ENCODE measurements at regions not wholly inside any gene's neighbourhood (a gene's known extent, or its start where the extent isn't known, plus 50 kb on each side); places are given as distances from the start of the nearest gene placed in this dataset.

DNA sequence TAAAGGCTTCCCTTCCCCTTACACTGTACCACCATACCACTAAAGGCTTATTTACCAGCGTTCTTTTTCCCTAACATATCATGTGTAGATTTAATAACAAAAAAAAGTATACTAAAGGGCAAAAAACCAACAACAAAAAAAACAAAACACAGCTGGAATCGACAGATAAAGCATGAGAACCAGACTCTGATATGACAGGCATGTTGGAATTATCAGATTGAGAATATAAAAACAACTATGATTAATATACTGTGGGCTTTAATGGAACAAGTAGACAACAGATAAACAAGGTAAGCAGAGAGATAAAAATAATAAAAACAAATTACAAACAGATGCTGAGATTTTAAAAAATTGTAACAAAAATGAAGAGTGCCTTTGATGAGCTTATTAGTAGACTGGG lies 754.1 kb upstream of the MDGA2 start (continued):
- TF ChIP-seq, protein P1, sequence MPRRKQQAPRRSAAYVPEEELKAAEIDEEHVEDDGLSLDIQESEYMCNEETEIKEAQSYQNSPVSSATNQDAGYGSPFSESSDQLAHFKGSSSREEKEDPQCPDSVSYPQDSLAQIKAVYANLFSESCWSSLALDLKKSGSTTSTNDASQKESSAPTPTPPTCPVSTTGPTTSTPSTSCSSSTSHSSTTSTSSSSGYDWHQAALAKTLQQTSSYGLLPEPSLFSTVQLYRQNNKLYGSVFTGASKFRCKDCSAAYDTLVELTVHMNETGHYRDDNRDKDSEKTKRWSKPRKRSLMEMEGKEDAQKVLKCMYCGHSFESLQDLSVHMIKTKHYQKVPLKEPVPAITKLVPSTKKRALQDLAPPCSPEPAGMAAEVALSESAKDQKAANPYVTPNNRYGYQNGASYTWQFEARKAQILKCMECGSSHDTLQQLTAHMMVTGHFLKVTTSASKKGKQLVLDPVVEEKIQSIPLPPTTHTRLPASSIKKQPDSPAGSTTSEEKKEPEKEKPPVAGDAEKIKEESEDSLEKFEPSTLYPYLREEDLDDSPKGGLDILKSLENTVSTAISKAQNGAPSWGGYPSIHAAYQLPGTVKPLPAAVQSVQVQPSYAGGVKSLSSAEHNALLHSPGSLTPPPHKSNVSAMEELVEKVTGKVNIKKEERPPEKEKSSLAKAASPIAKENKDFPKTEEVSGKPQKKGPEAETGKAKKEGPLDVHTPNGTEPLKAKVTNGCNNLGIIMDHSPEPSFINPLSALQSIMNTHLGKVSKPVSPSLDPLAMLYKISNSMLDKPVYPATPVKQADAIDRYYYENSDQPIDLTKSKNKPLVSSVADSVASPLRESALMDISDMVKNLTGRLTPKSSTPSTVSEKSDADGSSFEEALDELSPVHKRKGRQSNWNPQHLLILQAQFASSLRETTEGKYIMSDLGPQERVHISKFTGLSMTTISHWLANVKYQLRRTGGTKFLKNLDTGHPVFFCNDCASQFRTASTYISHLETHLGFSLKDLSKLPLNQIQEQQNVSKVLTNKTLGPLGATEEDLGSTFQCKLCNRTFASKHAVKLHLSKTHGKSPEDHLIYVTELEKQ (tag by site-specific recombination; IDR thresholded peaks at IDR 0.05; ENCODE audit: borderline replicate concordance): no peak
- no peak for TF ChIP-seq ZNF585B (tag by site-specific recombination; IDR thresholded peaks at IDR 0.05)
- TF ChIP-seq, protein P2, sequence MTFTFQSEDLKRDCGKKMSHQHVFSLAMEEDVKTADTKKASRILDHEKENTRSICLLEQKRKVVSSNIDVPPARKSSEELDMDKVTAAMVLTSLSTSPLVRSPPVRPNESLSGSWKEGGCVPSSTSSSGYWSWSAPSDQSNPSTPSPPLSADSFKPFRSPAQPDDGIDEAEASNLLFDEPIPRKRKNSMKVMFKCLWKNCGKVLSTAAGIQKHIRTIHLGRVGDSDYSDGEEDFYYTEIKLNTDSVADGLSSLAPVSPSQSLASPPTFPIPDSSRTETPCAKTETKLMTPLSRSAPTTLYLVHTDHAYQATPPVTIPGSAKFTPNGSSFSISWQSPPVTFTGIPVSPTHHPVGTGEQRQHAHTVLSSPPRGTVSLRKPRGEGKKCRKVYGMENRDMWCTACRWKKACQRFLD (tag by site-specific recombination; IDR thresholded peaks at IDR 0.05): no peak
- TF ChIP-seq ZNF510 (tag by site-specific recombination; IDR thresholded peaks at IDR 0.05; ENCODE audit: insufficient replicate concordance): no peak
- TF ChIP-seq ZNF768 (tag by site-specific recombination; IDR thresholded peaks at IDR 0.05): no peak
- TF ChIP-seq, protein P3, sequence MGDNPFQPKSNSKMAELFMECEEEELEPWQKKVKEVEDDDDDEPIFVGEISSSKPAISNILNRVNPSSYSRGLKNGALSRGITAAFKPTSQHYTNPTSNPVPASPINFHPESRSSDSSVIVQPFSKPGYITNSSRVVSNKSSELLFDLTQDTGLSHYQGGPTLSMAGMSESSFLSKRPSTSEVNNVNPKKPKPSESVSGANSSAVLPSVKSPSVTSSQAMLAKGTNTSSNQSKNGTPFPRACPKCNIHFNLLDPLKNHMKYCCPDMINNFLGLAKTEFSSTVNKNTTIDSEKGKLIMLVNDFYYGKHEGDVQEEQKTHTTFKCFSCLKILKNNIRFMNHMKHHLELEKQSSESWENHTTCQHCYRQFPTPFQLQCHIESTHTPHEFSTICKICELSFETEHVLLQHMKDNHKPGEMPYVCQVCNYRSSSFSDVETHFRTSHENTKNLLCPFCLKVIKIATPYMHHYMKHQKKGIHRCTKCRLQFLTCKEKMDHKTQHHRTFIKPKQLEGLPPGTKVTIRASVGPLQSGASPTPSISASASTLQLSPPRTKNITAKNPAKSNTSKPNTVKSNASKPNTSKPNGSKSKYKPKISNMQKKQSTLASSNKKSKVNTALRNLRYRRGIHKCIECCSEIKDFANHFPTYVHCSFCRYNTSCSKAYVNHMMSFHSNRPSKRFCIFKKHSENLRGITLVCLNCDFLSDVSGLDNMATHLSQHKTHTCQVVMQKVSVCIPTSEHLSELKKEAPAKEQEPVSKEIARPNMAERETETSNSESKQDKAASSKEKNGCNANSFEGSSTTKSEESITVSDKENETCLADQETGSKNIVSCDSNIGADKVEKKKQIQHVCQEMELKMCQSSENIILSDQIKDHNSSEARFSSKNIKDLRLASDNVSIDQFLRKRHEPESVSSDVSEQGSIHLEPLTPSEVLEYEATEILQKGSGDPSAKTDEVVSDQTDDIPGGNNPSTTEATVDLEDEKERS (tag by site-specific recombination; IDR thresholded peaks at IDR 0.05): no peak

DNA sequence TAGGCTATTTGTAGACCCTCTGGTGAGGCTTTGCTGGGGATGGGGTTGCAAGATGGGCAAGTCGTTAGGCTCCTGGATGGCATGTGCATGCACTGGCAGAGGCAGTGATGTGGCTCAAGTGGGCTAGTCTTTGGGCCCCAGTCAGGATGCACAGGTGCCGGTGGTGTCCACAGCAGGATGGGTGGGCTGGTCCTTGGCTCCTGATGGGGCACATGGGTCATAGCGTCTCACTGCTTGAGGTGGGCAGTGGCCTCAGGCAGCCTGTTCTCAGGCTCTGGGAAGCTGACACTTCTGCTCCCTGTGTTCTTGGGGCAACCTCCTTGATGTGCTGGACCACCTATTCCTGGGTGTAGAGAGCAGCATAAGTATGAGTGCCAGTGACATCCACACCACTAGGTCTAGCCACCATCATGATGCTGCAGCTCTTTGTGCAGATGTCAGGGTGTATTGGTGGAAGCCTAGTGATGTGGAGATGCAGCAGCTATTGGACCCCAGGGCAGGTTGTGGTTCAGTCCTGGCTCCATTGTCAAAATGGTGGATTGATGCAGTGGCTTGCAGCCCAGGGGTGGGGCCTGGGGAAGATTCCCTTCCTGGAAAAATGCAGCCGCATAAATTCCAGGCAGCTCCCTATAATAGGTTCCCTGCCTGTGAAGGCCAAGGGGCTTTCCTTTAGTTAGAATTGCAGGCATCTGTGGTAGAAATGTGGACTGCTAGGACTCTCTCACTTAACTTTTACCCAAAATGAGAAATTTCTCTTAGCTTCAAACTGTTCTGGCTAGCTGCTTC lies 742.5 kb upstream of the MDGA2 start:
- no peaks in the 10 kb centered on the region for H3K36me3 ChIP-seq (ENCODE audit: control insufficient read depth in 2 of 2, insufficient read depth in 1 of 2, low read length in 2 of 2)
- H3K4me1 ChIP-seq (ENCODE audit: control insufficient read depth, insufficient read depth, low read length): no peaks in the 10 kb centered on the region
- ChIA-PET POLR2A (no interaction called here), CTCF (interaction anchor here (0.6 kb wide), 1 partner anchor 8 kb away, joined by 3 read pairs; no protein-coding TSS in a partner anchor)
- no peak overlapping the region for H3K27ac ChIP-seq (ENCODE audit: extremely low read depth, low read depth, low read length)
- no peak overlapping the region for H3K4me3 ChIP-seq (ENCODE audit: low read depth, low read length)
- H3K9me3 ChIP-seq (ENCODE audit: control insufficient read depth, insufficient read depth, low read depth, low read length): no peaks in the 10 kb centered on the region
- no peak for TF ChIP-seq KLF9 (tag by site-specific recombination; IDR thresholded peaks at IDR 0.05; ENCODE audit: low read depth)
- no peak for TF ChIP-seq ZNF585B (tag by site-specific recombination; IDR thresholded peaks at IDR 0.05)
- TF ChIP-seq ZNF302 (tag by site-specific recombination; IDR thresholded peaks at IDR 0.05; ENCODE audit: low read depth): no peak
- no peak for TF ChIP-seq ZNF23 (tag by site-specific recombination; IDR thresholded peaks at IDR 0.05; ENCODE audit: borderline replicate concordance)
- TF ChIP-seq ZNF426 (tag by site-specific recombination; IDR thresholded peaks at IDR 0.05): no peak
- no peak for TF ChIP-seq ZNF214 (tag by site-specific recombination; IDR thresholded peaks at IDR 0.05; ENCODE audit: borderline replicate concordance)
- TF ChIP-seq, protein P4, sequence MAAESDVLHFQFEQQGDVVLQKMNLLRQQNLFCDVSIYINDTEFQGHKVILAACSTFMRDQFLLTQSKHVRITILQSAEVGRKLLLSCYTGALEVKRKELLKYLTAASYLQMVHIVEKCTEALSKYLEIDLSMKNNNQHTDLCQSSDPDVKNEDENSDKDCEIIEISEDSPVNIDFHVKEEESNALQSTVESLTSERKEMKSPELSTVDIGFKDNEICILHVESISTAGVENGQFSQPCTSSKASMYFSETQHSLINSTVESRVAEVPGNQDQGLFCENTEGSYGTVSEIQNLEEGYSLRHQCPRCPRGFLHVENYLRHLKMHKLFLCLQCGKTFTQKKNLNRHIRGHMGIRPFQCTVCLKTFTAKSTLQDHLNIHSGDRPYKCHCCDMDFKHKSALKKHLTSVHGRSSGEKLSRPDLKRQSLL (tag by site-specific recombination; IDR thresholded peaks at IDR 0.05): no peak
- TF ChIP-seq MEIS1 (CRISPR knock-in tag; IDR thresholded peaks at IDR 0.05; ENCODE audit: borderline replicate concordance): no peak
- no peak for TF ChIP-seq ZSCAN23 (tag by site-specific recombination; IDR thresholded peaks at IDR 0.05)
- TF ChIP-seq ZNF324 (tag by site-specific recombination; IDR thresholded peaks at IDR 0.05): no peak
- TF ChIP-seq SCRT1 (tag by site-specific recombination; IDR thresholded peaks at IDR 0.05; ENCODE audit: borderline replicate concordance): no peak
- no peak for TF ChIP-seq ZNF549 (tag by site-specific recombination; IDR thresholded peaks at IDR 0.05)
- no peak for TF ChIP-seq ZNF239 (tag by site-specific recombination; IDR thresholded peaks at IDR 0.05)
- no peak for TF ChIP-seq ZNF366 (tag by site-specific recombination; conservative IDR thresholded peaks at IDR 0.05)
- TF ChIP-seq, protein P5, sequence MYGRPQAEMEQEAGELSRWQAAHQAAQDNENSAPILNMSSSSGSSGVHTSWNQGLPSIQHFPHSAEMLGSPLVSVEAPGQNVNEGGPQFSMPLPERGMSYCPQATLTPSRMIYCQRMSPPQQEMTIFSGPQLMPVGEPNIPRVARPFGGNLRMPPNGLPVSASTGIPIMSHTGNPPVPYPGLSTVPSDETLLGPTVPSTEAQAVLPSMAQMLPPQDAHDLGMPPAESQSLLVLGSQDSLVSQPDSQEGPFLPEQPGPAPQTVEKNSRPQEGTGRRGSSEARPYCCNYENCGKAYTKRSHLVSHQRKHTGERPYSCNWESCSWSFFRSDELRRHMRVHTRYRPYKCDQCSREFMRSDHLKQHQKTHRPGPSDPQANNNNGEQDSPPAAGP (tag by site-specific recombination; IDR thresholded peaks at IDR 0.05): no peak
- no peak for TF ChIP-seq TCF7L2 (IDR thresholded peaks at IDR 0.05; ENCODE audit: borderline replicate concordance, low read depth, low read length)
